SU-DHL-6 (cell line): ENCODE measurements at regions not wholly inside any gene's neighbourhood (a gene's known extent, or its start where the extent isn't known, plus 50 kb on each side); places are given as distances from the start of the nearest gene placed in this dataset.
"Not testable (repeated sequence)": the region's sequence is repeated elsewhere in the genome, so short reads cannot be mapped to it uniquely, and the experiment has no call there.

Experiments used
- H2AFZ ChIP-seq: fragments of 200-600 bp; sonication (generic); 2 replicates; pipeline ENCODE4 v1.6.1; 2014; ENCODE audit warnings: low read depth, mild to moderate bottlenecking, moderate library complexity, mixed read lengths, antibody characterized with exemption, low read length; ENCODE audit not compliant: severe bottlenecking
- H3F3A ChIP-seq: fragments of 200-600 bp; shearing (Covaris generic); 2 replicates; pipeline ENCODE4 v1.6.0; 2016; ENCODE audit warnings: antibody characterized with exemption, mild to moderate bottlenecking; ENCODE audit not compliant: insufficient read depth
- H3K27ac ChIP-seq: fragments of 200-600 bp; sonication (generic); 2 replicates; pipeline ENCODE4 v1.5.1; 2016; ENCODE audit warnings: low read depth, mild to moderate bottlenecking, low read length, moderate library complexity, mixed read lengths
- H3K27me3 ChIP-seq: fragments of 200-600 bp; sonication (generic), shearing (Covaris generic); 2 replicates; pipeline ENCODE4 v1.6.0; 2014; ENCODE audit warnings: mild to moderate bottlenecking, low read length
- H3K36me3 ChIP-seq: fragments of 200-600 bp; sonication (generic); 2 replicates; pipeline ENCODE4 v1.6.1; 2014; ENCODE audit warnings: mild to moderate bottlenecking, low read length, mixed read lengths
- H3K4me2 ChIP-seq: fragments of 300-600, 200-600 bp; shearing (Covaris generic), sonication (generic); 2 replicates; pipeline ENCODE4 v1.6.0; 2014; ENCODE audit warnings: low read length, low read depth, mild to moderate bottlenecking; ENCODE audit not compliant: poor library complexity, severe bottlenecking
- H3K4me3 ChIP-seq: fragments of 200-600 bp; sonication (generic); 2 replicates; pipeline ENCODE4 v1.5.1; 2014; ENCODE audit warnings: antibody characterized with exemption, low read length, mild to moderate bottlenecking, mixed read lengths; ENCODE audit not compliant: insufficient read depth, poor library complexity, severe bottlenecking
- H3K79me2 ChIP-seq: fragments of 200-600 bp; sonication (generic); 2 replicates; pipeline ENCODE4 v1.6.1; 2014; ENCODE audit warnings: mild to moderate bottlenecking, low read length, moderate library complexity; ENCODE audit not compliant: insufficient read depth
- H3K9ac ChIP-seq: fragments of 200-600 bp; sonication (generic); 2 replicates; pipeline ENCODE4 v1.7.0; 2014; ENCODE audit warnings: mild to moderate bottlenecking, low read length
- H3K9me2 ChIP-seq: fragments of 200-600 bp; sonication (generic); replicated peaks from 2 replicates; pipeline ENCODE4 v1.6.1; 2014; ENCODE audit warnings: low read length; ENCODE audit not compliant: insufficient read depth
- H3K9me3 ChIP-seq: fragments of 200-600 bp; sonication (generic); 2 replicates; pipeline ENCODE4 v1.6.1; 2014; ENCODE audit warnings: low read length, mixed read lengths; ENCODE audit not compliant: insufficient read depth
- H4K20me1 ChIP-seq: fragments of 200-600 bp; sonication (generic); 2 replicates; pipeline ENCODE4 v1.6.1; 2014; ENCODE audit warnings: low read depth, mild to moderate bottlenecking, antibody characterized with exemption, low read length, moderate library complexity, mixed read lengths
- CTCF ChIP-seq: fragments of 200-600 bp; sonication (generic); IDR thresholded peaks from one replicate; pipeline ENCODE4 v1.5.1; 2017; ENCODE audit warnings: antibody characterized with exemption, mild to moderate bottlenecking, low read length, moderate library complexity; ENCODE audit not compliant: insufficient read depth, poor library complexity, severe bottlenecking
- EZH2phosphoT487 ChIP-seq: fragments of 200-600 bp; sonication (generic), shearing (Covaris generic); conservative IDR thresholded peaks from 2 replicates; pipeline ENCODE4 v1.6.1; 2018; ENCODE audit warnings: mild to moderate bottlenecking, antibody characterized with exemption, low read length, moderate library complexity, mixed read lengths

DNA sequence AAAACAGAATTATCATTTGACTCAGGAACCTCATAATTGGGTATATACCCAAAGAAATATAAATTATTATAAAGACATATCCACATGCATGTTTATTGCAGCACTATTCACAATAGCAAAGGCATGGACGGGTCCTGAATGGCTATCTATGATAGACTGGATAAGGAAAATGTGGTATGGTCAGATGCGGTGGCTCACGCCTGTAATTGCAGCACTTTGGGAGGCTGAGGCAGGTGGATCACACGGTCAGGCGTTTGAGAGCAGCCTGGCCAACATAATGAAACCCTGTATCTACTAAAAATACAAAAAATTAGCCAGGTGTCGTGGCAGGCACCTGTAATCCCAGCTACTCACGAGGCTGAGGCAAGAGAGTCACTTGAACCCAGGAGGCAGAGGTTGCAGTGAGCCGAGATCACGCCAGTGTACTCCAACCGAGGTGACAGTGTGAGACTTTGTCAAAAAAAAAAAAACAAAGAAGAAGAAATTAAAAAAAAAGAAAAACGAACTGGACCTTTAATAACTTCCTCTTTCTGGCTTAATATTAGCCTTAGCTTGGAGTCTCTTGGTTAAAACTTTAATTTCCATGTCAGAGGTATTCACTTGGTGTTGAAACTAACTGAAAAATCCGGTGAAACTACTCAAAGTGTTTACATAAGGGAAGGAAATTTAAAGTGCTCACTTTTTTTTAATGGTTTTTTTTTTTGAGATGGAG lies 104.4 kb downstream of the ZNF486 start:
- H3K4me3 ChIP-seq: peak overlapping the region; percentile 36
- H3K9ac ChIP-seq: peak overlapping the region; percentile 24; the same call in 1 of the 2 replicates

GRCh38 chr19:20269461-20269860 lies 102.4 kb downstream of the ZNF486 start:
- TF ChIP-seq EZH2phosphoT487: no peak
- no peak for TF ChIP-seq CTCF
- Histone ChIP-seq H3K27ac (no peak overlapping the region), H3K9me2 (no peaks in the 10 kb centered on the region), H3K27me3 (no peaks in the 10 kb centered on the region), H2AFZ (no peak overlapping the region), H4K20me1 (no peaks in the 10 kb centered on the region), H3K79me2 (no peaks in the 10 kb centered on the region), H3K4me3 (no peak overlapping the region), H3K9ac (no peak overlapping the region), H3K36me3 (no peaks in the 10 kb centered on the region), H3K9me3 (no peaks in the 10 kb centered on the region), H3F3A (0 out of 2 replicates have a peak, but pooled peaks cover 3% of the 10 kb centered on the region), H3K4me2 (no peak overlapping the region)

More for the DNA sequence above, 104.4 kb downstream of the ZNF486 start:
- Histone ChIP-seq H2AFZ (peak overlapping the region; percentile 78), H3K9me2 (no peaks in the 10 kb centered on the region), H3F3A (0 out of 2 replicates have a peak, but pooled peaks cover 3% of the 10 kb centered on the region), H3K9me3 (no peaks in the 10 kb centered on the region), H4K20me1 (no peaks in the 10 kb centered on the region), H3K27ac (no peak overlapping the region; the same call in 1 of the 2 replicates), H3K27me3 (no peaks in the 10 kb centered on the region), H3K36me3 (no peaks in the 10 kb centered on the region), H3K4me2 (peak overlapping the region; percentile 46), H3K79me2 (no peaks in the 10 kb centered on the region)
- TF ChIP-seq EZH2phosphoT487 (no peak), CTCF (no peak)

DNA sequence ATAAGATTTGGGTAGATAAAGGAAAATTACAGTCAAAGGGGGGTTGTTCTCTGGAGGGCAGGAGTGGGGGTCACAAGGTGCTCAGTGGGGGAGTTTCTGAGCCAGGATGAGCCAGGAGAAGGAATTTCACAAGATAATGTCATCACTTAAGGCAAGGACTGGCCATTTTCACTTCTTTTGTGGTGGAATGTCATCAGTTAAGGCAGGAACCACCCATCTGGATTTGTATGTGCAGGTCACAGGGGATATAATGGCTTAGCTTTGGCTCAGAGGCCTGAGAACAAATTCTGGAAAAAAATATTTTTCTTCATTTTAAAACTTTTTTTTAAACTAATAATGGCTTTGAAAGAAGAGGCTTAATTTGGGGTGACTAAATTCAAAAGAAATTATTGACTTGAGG lies 94.5 kb downstream of the ZNF486 start:
- not testable (repeated sequence) for H3F3A ChIP-seq, H3K4me3 ChIP-seq, H3K27ac ChIP-seq, H4K20me1 ChIP-seq, H3K36me3 ChIP-seq, H3K4me2 ChIP-seq, H3K9me3 ChIP-seq, H3K79me2 ChIP-seq, H2AFZ ChIP-seq, H3K27me3 ChIP-seq, H3K9ac ChIP-seq, H3K9me2 ChIP-seq

GRCh38 chr19:20260738-20261137 lies 93.7 kb downstream of the ZNF486 start:
- not testable (repeated sequence) for H3K4me3 ChIP-seq, H3F3A ChIP-seq, H3K27ac ChIP-seq, H4K20me1 ChIP-seq, H3K9ac ChIP-seq, H3K79me2 ChIP-seq, H3K9me3 ChIP-seq, H3K27me3 ChIP-seq, H2AFZ ChIP-seq, H3K36me3 ChIP-seq, H3K9me2 ChIP-seq
- peak overlapping the region; percentile 31 for H3K4me2 ChIP-seq
